ENCODE measurements at regions not wholly inside any gene's neighbourhood (a gene's known extent, or its start where the extent isn't known, plus 50 kb on each side); places are given as distances from the start of the nearest gene placed in this dataset.

DNA sequence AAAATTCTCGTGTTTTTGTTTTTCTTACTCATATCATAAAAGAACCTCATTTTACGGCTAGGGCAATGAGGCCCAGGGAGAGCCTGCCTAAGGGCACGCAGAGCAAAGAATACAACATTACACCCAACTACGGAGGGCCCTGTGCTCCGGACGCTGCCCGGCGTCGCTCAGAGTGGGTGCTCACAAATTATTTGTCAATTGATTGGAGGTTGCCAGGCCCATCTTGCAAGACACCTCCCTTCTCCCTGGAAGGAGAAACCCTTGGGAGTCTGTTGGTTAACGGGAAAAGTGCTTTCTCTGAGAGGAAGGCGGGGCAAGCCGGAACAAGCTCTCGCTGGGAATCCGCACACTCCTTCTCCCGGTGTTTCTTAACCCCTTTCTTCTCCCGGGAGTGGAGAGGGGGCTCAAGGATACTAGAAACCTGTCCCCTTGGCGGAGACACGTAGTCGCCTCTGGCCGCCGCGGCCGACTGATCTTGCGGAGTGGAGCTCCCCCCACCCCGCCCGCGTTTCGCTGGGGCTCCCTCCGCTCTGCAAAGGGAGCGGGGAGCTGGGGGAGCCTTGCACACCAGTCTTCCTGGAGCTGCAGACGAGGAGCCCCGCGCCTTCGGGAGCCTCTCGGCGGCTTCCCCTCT is 599.3 kb upstream of the SGCD start:
- peak; percentile 62 for DNase-seq
- Histone ChIP-seq H3K27me3 (replicated peaks in 1 of 7) (peaks cover 0 to 85% (median 42%) of the 10 kb centered on the region in 7 donors), H3K27ac (no peak overlapping the region), H3K4me1 (peaks cover 0 to 24% (median 10%) of the 10 kb centered on the region in 6 donors), H3K9me3 (no peaks in the 10 kb centered on the region), H3K36me3 (no peaks in the 10 kb centered on the region), H3K4me3 (peak overlapping the region in 7 of 8 donors; percentile 10 to 59 (median 23))
- intact Hi-C loops (cut with DNase I; ENCODE audit: low total_unique reads) = no loop called here
- TF ChIP-seq, protein P1, sequence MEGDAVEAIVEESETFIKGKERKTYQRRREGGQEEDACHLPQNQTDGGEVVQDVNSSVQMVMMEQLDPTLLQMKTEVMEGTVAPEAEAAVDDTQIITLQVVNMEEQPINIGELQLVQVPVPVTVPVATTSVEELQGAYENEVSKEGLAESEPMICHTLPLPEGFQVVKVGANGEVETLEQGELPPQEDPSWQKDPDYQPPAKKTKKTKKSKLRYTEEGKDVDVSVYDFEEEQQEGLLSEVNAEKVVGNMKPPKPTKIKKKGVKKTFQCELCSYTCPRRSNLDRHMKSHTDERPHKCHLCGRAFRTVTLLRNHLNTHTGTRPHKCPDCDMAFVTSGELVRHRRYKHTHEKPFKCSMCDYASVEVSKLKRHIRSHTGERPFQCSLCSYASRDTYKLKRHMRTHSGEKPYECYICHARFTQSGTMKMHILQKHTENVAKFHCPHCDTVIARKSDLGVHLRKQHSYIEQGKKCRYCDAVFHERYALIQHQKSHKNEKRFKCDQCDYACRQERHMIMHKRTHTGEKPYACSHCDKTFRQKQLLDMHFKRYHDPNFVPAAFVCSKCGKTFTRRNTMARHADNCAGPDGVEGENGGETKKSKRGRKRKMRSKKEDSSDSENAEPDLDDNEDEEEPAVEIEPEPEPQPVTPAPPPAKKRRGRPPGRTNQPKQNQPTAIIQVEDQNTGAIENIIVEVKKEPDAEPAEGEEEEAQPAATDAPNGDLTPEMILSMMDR (IDR thresholded peaks at IDR 0.05 in 8 of 11, conservative IDR thresholded peaks at IDR 0.05 in 3 of 11) = no peak
- no peak for TF ChIP-seq POLR2AphosphoS5 (IDR thresholded peaks at IDR 0.05)
- no peak for TF ChIP-seq POLR2A (IDR thresholded peaks at IDR 0.05)
- WGBS, 5 donors = 7 to 13% (median 8%) methylated on average over 24 to 36 of the region's 36 CpGs

DNA sequence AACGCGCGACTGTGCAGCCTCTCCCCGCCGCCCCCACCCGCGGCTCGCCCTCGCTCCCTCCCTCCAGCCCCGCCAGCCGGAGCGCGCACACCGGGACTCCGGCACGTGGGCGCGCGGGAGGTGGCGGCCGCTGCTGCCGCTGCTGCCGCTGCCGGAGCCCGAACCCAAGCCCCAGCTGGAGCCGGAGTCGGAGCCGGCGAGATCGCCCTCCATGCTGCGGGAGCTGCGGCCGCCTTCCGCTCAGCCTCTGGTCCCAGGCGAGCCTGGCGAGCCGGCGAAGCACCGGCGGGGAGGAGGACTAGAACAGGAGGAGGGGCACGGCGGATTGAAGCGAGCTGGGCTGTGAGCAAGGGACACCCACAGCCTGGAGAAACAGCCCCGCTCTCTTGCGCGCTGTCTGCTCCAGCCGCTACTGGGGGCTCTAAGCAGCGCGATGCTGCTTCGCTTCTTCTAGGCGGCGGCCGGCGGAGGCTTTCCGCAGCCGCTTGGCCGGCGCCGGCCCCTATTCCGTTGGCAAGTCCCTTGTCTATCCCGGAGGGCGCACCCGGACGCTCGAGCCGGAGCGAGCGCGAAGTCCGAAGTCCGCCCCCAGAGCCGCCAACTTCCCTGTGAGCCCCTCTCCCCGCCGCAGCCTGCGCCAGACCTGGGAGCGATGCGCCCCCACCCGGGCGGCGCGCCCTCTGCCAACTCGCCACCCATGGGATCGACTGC is 598.7 kb upstream of the SGCD start:
- peaks cover 0 to 84% (median 42%) of the 10 kb centered on the region in 7 donors for H3K27me3 ChIP-seq (replicated peaks in 1 of 7)
- peak; percentile 72 for DNase-seq
- H3K4me3 ChIP-seq = peak overlapping the region in 7 of 8 donors; percentile 10 to 59 (median 23)
- no peak for TF ChIP-seq POLR2A (IDR thresholded peaks at IDR 0.05)
- TF ChIP-seq, protein P1 (IDR thresholded peaks at IDR 0.05 in 8 of 11, conservative IDR thresholded peaks at IDR 0.05 in 3 of 11) = no peak
- 3 to 18% (median 5%) methylated on average over 14 to 83 of the region's 83 CpGs for WGBS, 5 donors
- H3K36me3 ChIP-seq = no peaks in the 10 kb centered on the region
- intact Hi-C loops (cut with DNase I; ENCODE audit: low total_unique reads) = no loop called here
- H3K27ac ChIP-seq = no peak overlapping the region
- H3K9me3 ChIP-seq = no peaks in the 10 kb centered on the region
- peaks cover 0 to 24% (median 10%) of the 10 kb centered on the region in 6 donors for H3K4me1 ChIP-seq

DNA sequence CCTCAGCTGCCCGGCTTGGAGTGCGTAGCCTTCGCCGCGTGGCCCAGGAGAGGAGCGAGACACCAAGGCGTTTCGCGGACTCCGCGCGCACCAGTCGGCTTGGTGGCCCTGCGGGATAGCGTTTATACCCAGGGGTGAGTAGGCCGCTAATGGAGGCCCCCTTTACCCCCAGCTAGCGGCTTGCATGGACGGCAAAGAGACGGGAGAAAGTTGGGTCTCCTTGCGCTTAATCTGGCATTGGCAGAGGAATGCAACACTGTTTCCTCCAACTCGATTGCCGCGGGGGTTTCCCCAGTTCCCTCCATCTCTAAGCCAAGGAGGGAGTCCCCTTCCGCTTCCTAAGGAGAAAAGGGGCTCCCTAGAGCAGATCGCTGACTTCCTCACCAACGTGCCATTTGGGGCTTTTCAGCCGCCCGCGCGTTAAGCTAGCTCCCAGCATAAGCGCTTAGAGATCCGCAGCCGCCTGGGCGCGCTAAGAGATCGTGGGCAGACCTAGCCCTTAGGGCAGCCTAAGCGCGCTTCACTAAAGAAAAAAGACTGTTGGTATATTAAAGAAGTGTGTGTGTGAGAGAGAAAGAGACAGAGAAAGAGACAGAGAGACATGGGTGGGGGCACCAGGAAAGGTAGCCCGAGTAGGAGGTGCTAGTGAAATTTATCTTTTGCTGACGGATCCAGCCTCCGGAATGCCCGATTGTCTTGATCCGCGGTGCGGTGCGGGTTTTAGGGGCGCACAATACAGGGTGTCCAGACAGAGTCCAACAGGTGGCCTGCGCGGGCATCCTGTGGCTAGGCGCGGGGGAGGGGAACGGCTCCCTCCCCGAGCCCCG is 597.9 kb upstream of the SGCD start:
- no peak overlapping the region for H3K27ac ChIP-seq
- TF ChIP-seq POLR2AphosphoS5 (IDR thresholded peaks at IDR 0.05) (no peak), POLR2A (IDR thresholded peaks at IDR 0.05) (no peak)
- TF ChIP-seq, protein P1 (IDR thresholded peaks at IDR 0.05 in 8 of 11, conservative IDR thresholded peaks at IDR 0.05 in 3 of 11) = no peak
- H3K36me3 ChIP-seq = no peaks in the 10 kb centered on the region
- peaks cover 0 to 24% (median 10%) of the 10 kb centered on the region in 6 donors for H3K4me1 ChIP-seq
- peaks cover 0 to 77% (median 42%) of the 10 kb centered on the region in 7 donors for H3K27me3 ChIP-seq (replicated peaks in 1 of 7)
- peak overlapping the region in 7 of 8 donors; percentile 10 to 59 (median 23) for H3K4me3 ChIP-seq
- intact Hi-C loops (cut with DNase I; ENCODE audit: low total_unique reads) = no loop called here
- no peak for DNase-seq
- H3K9me3 ChIP-seq = no peaks in the 10 kb centered on the region
- 5 to 13% (median 7%) methylated on average over 52 to 54 of the region's 54 CpGs for WGBS, 5 donors

Data from spleen (tissue), 11 donors.